ENCODE measurements at regions not wholly inside any gene's neighbourhood (a gene's known extent, or its start where the extent isn't known, plus 50 kb on each side); places are given as distances from the start of the nearest gene placed in this dataset.

GRCh38 chr9:7284517-7284916 is 515.1 kb downstream of the DMAC1 start:
- TF ChIP-seq TAF1 (IDR thresholded peaks at IDR 0.05; ENCODE audit: borderline replicate concordance, low read depth, low read length) (no peak), POLR2AphosphoS5 (IDR thresholded peaks at IDR 0.05; ENCODE audit: low read depth, low read length) (no peak), POLR2A (IDR thresholded peaks at IDR 0.05; ENCODE audit: low read depth, low read length) (no peak)
